ENCODE measurements at regions not wholly inside any gene's neighbourhood (a gene's known extent, or its start where the extent isn't known, plus 50 kb on each side); places are given as distances from the start of the nearest gene placed in this dataset.

DNA sequence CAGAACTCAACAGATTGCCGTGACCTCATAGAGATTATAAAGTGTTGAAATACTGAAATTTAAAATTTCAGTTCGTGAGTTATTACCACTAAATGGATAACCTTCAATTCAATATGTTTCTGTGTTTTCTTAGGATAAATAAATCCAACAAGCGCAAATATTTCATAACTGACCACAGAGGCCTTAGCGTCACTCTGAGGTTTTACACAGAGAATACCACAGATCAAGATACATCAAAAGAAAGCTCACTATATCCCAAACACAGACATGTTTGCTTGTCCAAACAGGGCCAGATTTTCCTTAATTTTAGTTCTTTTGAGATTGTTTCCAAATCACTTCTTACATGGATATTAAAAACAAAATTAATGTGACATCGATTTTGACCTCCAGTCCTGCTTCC is 235.8 kb downstream of the EFNB2 start:
- TF ChIP-seq, protein P1, sequence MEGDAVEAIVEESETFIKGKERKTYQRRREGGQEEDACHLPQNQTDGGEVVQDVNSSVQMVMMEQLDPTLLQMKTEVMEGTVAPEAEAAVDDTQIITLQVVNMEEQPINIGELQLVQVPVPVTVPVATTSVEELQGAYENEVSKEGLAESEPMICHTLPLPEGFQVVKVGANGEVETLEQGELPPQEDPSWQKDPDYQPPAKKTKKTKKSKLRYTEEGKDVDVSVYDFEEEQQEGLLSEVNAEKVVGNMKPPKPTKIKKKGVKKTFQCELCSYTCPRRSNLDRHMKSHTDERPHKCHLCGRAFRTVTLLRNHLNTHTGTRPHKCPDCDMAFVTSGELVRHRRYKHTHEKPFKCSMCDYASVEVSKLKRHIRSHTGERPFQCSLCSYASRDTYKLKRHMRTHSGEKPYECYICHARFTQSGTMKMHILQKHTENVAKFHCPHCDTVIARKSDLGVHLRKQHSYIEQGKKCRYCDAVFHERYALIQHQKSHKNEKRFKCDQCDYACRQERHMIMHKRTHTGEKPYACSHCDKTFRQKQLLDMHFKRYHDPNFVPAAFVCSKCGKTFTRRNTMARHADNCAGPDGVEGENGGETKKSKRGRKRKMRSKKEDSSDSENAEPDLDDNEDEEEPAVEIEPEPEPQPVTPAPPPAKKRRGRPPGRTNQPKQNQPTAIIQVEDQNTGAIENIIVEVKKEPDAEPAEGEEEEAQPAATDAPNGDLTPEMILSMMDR (IDR thresholded peaks at IDR 0.05; ENCODE audit: low read length), result no peak
- no peak for TF ChIP-seq EZH2 (IDR thresholded peaks at IDR 0.05; ENCODE audit: borderline replicate concordance, low read length)
